ENCODE measurements at regions not wholly inside any gene's neighbourhood (a gene's known extent, or its start where the extent isn't known, plus 50 kb on each side); places are given as distances from the start of the nearest gene placed in this dataset.

- no peaks in the 10 kb centered on the region for H3K36me3 ChIP-seq
- no peak overlapping the region for H3K4me2 ChIP-seq
- no peaks in the 10 kb centered on the region for H3K79me2 ChIP-seq (ENCODE audit: low read depth)
- peaks cover 6% of the 10 kb centered on the region for H3K9me3 Mint-ChIP-seq
- no peaks in the 10 kb centered on the region for H3K27me3 ChIP-seq
- no peaks in the 10 kb centered on the region for H3F3A ChIP-seq (ENCODE audit: low read depth)
- no peak overlapping the region for H3K27ac ChIP-seq
- H3K4me3 ChIP-seq = no peak overlapping the region
- TF ChIP-seq EZH2phosphoT487 (IDR thresholded peaks at IDR 0.05) (no peak), CTCF (IDR thresholded peaks at IDR 0.05) (no peak), EZH2 (IDR thresholded peaks at IDR 0.05) (no peak)
- H3K4me1 Mint-ChIP-seq = peaks cover 4% of the 10 kb centered on the region
- peaks cover 11% of the 10 kb centered on the region for H3K27me3 Mint-ChIP-seq (ENCODE audit: insufficient read depth, low read depth)
- H3K4me3 Mint-ChIP-seq = no peak overlapping the region
- H3K36me3 Mint-ChIP-seq = no peaks in the 10 kb centered on the region
- no peak overlapping the region for H3K9ac ChIP-seq
- H4K20me1 ChIP-seq (ENCODE audit: low read depth) = no peaks in the 10 kb centered on the region
- no peaks in the 10 kb centered on the region for H3K9me3 ChIP-seq (ENCODE audit: low read depth)
- no peak for DNase-seq (ENCODE audit: low spot score)
- no peak overlapping the region for H2AFZ ChIP-seq (replicated peaks)
- H3K27ac Mint-ChIP-seq = no peak overlapping the region
- no peaks in the 10 kb centered on the region for H3K4me1 ChIP-seq
Observed at GRCh38 chr22:34113381-34113780, 193.1 kb upstream of the LARGE1 start.

DNA sequence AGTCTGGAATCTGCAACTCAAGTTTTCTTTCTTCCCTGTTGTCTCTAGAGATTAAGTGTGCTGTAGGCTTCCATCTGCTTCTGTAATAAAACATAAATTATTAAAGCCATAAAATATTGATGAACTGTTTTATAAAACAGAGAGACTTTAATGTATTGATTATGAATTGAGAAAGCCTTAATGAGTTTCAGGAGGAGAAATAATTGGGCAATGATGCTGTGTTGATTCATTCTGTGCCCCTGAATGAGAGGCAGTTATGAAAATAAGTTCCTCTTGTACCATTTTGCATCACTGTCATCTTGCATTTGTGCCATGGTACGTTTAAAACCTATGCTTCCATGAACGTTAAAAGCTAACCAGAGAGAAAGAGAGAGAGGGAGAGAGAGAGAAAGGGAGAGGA lies 194.1 kb upstream of the LARGE1 start:
- Histone ChIP-seq H3K4me2 (no peak overlapping the region), H3F3A (ENCODE audit: low read depth) (no peaks in the 10 kb centered on the region), H2AFZ (replicated peaks) (no peak overlapping the region), H3K9me3 (ENCODE audit: low read depth) (no peaks in the 10 kb centered on the region), H3K27ac (no peak overlapping the region), H3K27me3 (no peaks in the 10 kb centered on the region), H3K4me1 (no peaks in the 10 kb centered on the region), H3K4me3 (no peak overlapping the region), H4K20me1 (ENCODE audit: low read depth) (no peaks in the 10 kb centered on the region), H3K79me2 (ENCODE audit: low read depth) (no peaks in the 10 kb centered on the region), H3K9ac (no peak overlapping the region), H3K36me3 (no peaks in the 10 kb centered on the region)
- TF ChIP-seq CTCF (IDR thresholded peaks at IDR 0.05) (no peak), EZH2 (IDR thresholded peaks at IDR 0.05) (no peak), EZH2phosphoT487 (IDR thresholded peaks at IDR 0.05) (no peak)
- H3K4me3 Mint-ChIP-seq = no peak overlapping the region
- H3K4me1 Mint-ChIP-seq = peaks cover 4% of the 10 kb centered on the region
- H3K27ac Mint-ChIP-seq = no peak overlapping the region
- peaks cover 11% of the 10 kb centered on the region for H3K27me3 Mint-ChIP-seq (ENCODE audit: insufficient read depth, low read depth)
- DNase-seq (ENCODE audit: low spot score) = no peak
- H3K9me3 Mint-ChIP-seq = peaks cover 6% of the 10 kb centered on the region
- no peaks in the 10 kb centered on the region for H3K36me3 Mint-ChIP-seq

- no peaks in the 10 kb centered on the region for H3K36me3 ChIP-seq
- Mint-ChIP-seq H3K36me3 (no peaks in the 10 kb centered on the region), H3K4me3 (no peak overlapping the region), H3K27ac (no peak overlapping the region), H3K9me3 (peaks cover 7% of the 10 kb centered on the region), H3K27me3 (ENCODE audit: insufficient read depth, low read depth) (peaks cover 8% of the 10 kb centered on the region), H3K4me1 (peaks cover 8% of the 10 kb centered on the region)
- H3K27ac ChIP-seq = no peak overlapping the region
- no peaks in the 10 kb centered on the region for H3F3A ChIP-seq (ENCODE audit: low read depth)
- DNase-seq (ENCODE audit: low spot score) = no peak
- no peaks in the 10 kb centered on the region for H3K27me3 ChIP-seq
- H3K9me3 ChIP-seq (ENCODE audit: low read depth) = no peaks in the 10 kb centered on the region
- H3K9ac ChIP-seq = no peak overlapping the region
- TF ChIP-seq CTCF (IDR thresholded peaks at IDR 0.05) = no peak
- no peak for TF ChIP-seq EZH2 (IDR thresholded peaks at IDR 0.05)
- TF ChIP-seq EZH2phosphoT487 (IDR thresholded peaks at IDR 0.05) = no peak
- H3K4me2 ChIP-seq = no peak overlapping the region
- no peaks in the 10 kb centered on the region for H3K79me2 ChIP-seq (ENCODE audit: low read depth)
- H3K4me3 ChIP-seq = no peak overlapping the region
- H2AFZ ChIP-seq (replicated peaks) = no peak overlapping the region
- H3K4me1 ChIP-seq = no peaks in the 10 kb centered on the region
- H4K20me1 ChIP-seq (ENCODE audit: low read depth) = no peaks in the 10 kb centered on the region
Observed at GRCh38 chr22:34115722-34116121, 195.4 kb upstream of the LARGE1 start.
